GM18858 (cell line): ENCODE measurements at regions not wholly inside any gene's neighbourhood (a gene's known extent, or its start where the extent isn't known, plus 50 kb on each side); places are given as distances from the start of the nearest gene placed in this dataset.

ENCODE experiments used
- ATAC-seq: cut with Tn5 transposase; IDR thresholded peaks from one replicate; pipeline ENCODE4 v1.9.1; 2021; ENCODE audit not compliant: unreplicated experiment

DNA sequence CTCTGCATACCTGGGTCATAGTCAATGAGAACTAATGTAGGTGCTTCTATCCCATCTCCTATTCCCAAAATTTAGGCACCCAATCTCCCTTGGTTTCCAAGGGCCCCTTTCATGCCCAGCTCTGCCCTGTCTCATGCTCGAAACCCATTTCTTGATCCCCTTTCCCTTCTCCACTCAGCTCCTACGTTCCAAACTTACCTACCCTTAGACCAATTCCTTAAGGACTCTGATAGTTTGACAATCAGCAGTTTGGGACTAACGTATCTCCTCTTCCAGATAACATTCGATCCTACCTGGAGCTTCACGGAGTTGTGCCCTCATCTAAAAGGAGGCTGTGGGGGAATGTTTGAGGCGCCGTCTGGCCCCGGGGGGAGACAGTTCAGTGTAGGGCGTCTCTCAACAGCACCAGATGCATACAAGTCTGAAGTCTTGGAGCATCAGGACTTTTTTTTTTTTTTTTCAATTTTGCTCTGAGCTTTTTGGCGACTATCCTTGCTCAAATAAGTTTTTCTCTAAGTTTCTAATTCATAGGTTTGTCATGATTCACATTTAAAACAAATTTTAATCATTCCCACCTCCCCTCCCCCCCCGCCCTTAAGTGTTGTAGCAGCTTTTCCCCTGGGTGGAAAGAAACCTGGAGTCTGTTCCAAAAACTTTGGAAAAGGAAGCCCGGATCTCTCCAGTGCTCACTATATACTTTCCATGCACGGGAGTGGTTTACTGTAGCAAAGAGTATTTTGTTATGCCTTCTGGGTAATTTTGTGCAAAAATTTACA is 141.2 kb upstream of the LGALSL start:
- no peak for ATAC-seq

DNA sequence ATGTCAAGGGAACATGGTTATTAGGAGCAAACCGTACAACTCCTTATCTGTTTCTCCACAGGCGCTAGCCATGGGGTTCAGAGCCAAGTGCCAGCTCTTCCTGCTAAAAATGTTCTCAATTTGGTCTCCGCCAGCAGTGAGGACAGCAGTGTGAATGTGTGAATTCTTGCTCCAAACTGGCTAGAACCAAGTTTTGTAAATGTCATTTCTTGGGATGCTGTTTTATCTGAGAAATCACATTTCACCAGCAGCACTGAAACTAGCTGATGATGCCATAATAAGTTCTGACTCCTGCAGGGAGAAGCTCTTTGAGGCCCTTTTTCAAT is 140.6 kb upstream of the LGALSL start:
- no peak for ATAC-seq

DNA sequence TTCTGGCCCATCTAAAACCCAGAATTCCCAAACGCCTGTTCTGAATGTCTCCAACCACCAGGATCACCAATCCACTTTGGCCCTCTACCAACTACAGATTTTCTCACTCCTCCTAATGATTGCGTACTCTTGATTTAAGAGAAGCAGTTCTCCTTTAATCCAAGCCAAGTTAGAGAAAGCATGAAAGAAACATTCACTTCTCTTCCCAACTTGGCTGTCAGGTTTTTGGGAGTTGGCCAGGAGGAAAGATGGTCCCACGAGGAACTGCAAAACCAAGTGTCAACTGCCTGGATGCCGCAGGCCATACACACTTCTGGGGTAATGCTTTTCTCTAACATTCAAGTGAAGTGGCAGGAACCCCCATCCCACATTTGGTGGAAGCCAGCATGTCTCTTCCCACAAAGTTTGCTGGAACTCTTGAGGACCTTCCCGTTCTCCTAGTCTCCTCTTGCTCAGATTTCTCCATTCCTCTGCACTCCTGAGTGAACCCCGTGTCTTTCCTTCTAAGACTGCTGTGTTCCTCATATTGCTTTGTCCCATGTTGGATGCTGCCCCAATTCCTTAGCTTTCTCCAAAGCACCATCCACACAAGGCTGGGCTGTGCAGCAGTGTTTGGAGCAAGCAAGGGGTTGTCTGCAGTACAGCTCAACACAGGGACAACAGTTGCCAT is 138.5 kb upstream of the LGALSL start:
- no peak for ATAC-seq

DNA sequence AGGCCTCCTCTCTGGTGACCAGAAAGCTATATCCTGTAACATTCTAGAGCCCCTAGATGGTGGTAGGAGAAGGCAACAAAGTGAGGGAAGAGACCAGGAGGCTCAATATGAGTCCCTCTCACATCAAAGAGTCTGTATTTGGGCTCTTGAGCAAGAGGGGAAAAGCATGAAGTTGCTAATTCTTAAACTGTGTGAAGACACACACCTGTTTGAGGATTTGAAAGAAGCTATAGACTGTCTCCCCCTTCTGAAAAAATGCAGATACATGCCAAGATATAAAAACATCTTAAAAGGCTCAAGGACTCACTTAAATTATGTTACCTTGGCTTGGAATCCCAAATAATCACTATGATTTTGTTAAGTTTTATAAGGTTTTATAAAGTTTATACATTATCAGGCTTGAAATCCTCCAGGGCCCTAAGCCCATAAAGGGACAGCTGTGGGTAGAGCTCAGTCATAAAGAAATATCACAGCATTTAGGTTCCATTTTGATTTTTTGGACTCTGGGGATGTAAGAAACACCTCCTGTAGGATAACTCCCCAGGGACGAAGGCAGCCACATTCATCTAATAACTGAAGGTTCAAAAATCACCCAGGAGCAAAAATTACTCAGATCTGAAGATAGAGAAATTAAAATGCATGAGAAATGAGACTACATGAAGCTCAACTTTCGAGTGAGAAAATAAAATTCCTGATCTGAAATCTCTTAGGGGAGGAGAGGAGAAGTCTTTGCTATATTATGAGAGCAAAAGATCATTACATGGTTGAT is 136.1 kb upstream of the LGALSL start:
- ATAC-seq = no peak

DNA sequence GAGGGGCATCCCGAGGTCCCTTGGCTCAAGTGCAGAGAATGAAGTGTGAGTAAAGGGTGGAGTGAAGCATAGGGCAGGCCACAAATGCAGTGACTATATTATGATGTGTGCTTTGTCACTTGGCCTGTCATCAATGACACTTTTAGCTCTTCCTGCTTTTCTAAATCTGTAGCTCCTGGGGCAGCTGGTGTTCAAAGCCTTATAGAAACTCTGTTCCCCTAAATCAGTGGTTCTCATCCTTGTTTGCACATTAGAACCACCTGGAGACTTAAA is 135.6 kb upstream of the LGALSL start:
- ATAC-seq = no peak

DNA sequence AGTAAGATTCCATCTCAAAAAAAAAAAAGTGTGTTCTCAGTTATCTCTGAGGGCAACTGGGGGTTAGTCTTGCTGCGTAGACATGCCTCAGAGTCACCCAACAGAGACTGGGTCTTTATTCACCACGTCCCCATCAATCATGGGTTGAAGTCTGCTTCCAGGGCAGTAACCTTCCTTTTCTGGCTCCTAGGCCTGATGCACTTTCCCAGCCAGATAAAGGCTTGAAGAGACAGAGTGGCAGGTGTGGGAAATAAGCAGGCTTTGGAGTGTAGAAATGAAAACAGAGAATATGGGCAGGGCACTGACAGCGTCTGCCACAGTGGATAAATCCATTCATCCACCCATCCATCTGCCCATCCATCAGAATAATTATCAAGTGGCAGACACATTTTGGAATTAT is 134.1 kb upstream of the LGALSL start:
- no peak for ATAC-seq

DNA sequence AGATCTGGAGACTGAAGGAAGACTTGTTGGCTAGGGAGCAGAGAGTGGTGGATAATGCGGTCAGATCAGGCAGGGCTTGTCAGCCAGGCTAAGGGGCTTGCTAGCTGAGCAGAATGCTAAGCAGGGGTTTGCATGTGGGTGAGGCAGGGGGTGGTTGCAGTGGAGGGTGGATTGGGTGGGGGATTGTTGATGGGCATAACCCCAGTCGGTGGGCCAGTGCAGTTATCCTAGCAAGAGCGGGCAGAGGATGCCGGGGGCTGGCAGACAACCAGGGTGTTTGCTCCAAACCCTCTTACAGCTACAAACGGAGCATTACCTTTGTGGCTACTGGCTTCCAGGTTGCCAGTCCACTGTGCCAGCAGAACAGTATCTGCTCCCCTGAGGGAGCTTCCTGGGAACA is 131.5 kb upstream of the LGALSL start:
- no peak for ATAC-seq

DNA sequence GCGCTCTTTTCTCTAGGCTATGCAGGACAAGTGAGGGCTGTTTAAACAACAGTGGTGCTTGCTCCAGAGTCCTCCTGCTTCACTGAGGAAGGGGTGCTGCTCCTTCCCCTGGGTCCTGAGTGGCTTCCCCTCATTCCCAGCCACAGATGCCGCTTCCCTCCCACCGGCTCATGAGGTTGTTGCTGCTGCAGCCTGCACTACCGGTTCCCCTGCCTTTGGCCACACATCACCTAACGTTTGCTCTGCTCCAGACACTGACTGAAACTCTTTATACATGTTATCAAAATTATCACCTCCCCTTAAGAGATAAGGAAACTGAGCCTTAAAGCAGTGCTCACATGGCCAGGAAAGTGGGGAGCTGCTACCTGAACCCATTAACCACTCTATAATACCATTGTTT is 130.8 kb upstream of the LGALSL start:
- ATAC-seq = no peak

DNA sequence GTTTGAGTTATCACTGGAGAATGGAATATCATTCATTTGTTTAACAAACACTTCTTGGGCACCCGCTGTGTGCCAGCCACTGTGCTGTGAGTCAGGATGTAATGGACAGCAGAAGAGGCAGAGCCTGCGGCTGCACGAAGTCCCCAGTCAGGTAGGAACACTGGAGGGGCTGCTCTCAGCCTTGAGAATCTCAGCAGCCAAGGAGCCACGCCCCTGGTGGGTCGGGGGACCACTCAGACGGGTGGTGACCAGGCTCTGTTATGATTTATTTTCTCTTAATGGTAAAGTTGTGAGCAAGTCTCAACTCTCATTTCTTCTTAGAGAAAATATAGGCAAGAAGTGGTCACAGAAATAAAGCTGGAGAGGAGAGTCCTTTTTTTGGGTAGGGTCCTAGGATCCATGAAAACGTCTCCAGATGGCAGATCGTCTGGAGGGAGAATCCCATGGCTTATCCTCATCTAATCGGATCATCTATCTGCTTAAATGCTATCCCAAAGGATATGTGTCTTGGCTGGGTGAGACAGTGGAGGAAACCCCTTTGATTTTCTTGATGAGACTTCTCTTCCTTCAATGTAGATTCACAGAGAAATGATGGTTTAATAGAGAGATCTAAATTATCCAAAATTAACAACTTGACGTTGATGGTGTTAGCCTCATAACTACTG is 129.1 kb upstream of the LGALSL start:
- no peak for ATAC-seq

DNA sequence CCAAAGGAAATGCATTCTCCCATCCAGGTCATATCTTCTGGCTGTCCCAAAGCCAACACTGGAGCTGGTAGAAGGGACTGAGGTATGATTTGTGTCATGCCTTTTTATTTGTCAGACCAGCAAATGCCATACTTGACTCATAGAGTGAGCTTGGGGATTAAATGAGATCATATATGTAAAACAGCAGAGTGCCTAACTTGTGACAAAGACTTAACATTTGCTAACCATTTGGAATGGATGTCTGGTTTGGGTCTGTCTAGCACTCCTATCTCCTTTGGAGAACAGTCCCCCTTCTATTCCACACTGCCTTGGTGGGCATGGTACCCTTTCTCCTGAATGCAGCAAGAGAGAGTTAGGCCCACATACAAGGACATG is 128.5 kb upstream of the LGALSL start:
- no peak for ATAC-seq

DNA sequence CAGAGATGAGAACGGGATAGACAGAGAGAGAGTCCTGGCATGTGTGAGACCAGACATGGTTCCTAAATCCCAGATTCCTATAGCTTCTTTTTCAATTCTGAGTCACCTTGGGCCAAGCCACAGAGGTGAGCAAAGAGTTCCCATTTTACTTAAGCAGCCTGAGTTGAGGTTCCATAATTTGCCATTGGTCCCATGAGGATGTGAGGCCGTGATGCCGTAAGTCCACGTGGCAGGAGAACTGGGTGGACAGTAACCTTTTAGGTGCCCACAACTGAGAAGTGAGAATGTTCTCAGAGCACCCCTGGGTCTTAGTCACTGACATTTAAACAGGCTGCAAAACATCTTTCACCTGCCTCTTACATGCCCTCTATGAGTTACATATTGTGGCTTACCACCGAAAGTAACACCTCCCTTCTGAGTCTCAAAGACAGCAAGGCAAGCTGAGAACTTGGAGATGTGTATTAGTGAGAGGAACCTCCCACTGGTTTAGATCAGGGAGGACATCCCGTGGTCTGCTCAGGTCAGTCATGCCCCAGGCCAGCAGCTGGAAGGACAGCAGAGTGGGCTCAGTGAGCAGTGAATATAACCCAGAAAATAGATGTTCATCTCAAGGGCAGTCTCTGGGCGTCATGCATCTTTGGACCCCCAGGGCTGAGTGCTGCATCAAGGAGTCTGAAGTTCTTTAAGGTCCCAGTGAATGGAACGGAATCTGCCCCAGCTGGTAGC is 127.9 kb upstream of the LGALSL start:
- peak; percentile 91 for ATAC-seq

DNA sequence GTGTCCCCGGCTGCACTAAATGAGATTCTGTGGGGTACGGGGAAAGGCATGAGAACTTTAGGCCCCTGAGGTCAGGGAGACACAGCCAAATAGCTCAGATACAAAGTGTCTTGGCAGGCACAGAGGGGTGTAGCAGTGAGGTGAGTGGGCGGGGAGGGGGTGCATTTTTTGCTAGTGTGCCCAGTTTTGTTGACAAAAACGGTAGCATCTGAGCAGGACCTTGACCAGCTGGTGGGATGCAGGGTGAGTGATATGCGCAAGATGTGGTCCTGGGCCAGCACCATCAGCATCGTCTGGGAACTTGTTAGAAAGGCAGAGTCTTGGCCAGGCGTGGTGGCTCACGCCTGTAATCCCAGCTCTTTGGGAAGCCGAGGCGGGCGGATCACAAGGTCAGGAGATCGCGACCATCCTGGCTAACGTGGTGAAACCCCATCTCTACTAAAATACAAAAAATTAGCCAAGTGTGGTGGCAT is 127.3 kb upstream of the LGALSL start:
- ATAC-seq = no peak

DNA sequence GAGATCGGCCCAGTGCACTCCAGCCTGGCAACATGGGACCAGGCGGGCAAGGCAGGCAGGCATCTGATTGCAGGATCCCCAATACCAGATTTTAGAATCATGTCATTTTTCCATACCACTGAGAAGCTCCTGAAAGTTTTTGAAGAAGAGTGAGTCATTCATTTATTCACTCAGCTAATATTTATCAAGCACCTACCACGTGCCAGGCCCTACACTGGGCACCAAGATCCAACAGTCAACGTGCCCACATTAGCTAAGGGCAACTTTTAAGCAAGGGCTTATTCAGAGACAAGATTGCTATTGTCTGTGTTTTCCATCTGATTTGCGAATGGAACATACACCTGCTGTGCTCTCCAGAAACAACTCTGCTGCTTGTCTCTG is 126.8 kb upstream of the LGALSL start:
- ATAC-seq = no peak

DNA sequence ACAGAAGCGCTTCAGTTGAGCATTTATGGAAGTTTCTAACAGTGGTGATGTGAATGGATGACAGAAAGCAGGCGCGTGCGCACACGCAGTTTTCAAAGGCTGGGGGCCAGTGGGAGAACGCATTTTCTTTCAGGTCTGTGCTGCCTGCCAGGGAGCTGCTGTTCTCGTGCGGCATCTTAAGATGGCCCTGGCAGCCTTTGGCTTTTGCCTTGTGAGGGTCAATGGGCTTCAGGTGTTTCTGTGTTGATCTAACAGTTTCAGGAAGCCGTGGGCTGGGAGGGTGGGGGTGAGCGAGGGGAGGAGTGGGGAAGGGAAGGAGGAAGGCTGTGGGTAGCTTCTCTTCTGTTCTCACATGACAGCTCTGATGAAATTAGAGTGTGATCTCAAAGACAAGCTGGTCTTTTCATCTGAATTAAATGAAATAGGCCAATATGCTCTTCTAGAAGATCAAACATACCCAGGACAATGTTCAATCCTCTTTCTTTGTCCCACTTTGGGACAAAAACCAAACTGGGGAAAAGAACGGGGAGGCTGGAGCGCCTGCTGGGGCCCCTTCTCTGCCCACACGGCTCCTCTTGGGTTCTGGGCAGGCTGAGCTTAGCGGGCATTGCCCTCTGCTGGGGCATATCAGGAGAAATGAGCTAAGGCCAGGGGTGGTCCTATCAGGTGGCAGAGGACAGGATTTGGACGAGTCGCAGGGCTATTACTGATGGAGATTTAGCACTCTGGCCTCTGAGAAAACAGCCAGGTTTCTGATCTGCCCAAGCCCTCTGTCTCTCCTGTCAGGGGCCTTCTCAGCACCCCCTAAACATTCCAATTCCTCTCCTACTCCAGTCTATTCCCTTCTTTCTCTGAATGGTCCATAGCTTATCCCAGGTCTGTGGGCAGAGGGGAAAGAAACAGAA is 126.2 kb upstream of the LGALSL start:
- ATAC-seq = no peak

DNA sequence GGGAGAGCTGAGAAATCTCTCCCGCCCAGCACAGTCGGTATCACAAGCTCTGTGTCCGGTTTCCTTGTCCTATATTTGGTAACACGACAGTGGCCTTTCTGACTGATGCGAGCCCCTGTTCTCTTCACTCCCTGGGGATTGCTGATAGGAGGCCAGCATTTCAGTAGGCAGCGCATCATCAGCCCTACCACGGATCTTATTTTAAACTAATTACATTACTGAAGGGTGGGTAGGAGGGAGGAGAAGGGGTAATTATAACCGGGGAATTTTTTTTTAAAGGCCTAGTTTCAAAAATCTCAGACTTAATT is 125.6 kb upstream of the LGALSL start:
- no peak for ATAC-seq

DNA sequence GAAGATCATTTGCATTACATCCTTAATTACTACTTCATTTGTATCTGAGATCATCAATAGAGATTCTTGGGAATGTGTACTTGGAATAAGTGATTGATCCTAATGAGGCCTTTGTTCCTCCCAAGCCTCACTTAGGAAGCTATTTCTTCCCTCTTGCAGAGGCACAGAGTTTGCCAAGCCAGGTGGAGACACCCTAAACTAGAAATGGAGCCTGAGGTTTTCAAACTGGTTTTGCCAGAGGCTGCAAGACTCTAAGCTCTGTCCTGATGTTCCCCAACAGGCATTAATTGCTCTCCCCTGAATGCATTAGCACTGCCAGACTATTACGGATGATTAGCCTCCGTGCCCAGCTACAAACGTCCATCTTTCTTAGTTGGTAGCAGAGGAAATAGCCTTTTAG is 125.2 kb upstream of the LGALSL start:
- no peak for ATAC-seq

DNA sequence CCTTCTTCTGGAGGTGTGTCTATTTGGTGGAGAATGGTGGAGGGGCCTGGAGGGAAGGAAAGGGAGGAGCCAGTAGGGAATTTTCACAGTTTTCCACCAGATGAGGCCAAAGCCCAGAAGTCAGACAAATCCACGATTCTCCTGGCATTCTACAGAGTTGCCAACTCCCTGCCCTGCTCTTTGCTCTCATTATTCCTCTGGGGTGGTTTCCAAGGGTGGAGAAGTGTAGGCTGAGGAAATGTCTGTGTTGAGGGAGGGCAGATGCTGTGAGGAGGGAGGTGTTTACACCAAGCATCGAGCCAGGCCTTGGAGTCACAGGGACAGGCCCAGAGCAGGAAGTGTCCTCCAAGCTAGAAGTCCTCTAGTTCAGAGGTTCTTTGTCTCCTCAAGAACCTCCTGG is 124.1 kb upstream of the LGALSL start:
- no peak for ATAC-seq

DNA sequence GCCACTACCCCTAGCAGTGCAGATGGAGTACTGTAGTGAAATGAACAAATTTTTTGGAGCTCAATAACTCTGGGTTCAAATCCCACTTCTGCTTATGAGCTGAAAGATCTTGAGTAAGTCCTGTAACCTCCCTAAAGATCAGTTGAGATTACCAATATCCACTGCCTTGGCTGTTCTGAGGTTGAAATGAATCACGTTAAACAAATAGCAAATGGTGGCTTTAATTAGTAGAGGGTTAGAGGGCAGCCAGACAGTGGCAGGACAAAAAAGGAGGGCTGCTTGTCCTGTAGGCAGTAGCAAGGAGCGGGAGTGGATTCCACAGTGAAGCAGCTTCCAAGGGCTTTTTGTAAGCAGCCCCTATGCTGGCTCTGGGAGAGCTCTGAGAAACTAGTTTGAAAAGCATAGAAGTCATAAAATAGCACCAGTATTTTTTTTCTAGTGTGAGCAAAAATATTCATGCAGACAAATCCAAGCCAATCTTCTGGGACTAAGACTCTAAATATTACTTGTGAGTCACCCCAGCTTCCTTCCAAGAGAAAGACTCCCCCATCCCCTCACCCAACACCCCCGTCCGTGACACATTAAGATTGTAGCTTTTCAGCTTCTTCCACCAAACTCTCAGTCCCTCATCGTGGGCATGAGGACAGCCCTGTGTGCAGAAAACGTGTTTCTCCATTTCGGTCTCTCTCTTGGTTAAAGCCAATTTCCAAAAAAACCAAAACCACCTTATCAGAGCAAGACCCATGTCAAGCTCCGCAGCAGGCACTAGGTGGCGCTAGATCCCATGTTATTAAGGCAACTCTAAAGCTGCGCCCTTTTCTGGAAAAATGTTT is 123.5 kb upstream of the LGALSL start:
- ATAC-seq = no peak

DNA sequence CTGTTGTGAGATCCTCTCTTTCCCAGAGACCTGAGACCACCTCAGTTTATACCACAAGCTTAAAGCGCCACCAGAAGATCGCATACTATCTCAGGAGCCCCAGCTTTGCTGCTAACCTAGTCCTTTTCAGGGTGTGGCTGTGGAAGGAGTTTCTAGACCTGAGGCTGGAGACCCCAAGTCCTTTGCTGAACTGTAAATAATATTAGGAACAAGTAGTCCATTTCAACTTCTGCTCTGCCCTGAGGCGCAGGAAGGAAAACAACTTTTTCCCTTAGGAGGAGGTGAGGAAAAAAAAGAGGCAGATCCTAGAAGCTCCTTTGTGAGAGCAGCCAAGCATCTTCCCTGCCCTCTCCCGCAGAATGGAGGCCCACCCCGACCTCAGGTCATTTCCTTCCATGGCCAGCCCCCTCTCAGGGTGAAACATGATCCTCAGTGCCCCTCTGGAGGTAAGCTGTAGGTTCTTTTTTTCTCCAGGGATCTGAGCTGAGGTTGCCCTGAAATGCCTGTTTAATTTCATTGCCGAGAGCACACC is 122.8 kb upstream of the LGALSL start:
- ATAC-seq = no peak
